Thyroid gland (tissue), 4 donors: ENCODE measurements at regions not wholly inside any gene's neighbourhood (a gene's known extent, or its start where the extent isn't known, plus 50 kb on each side); places are given as distances from the start of the nearest gene placed in this dataset.

Experiments
- POLR2A ChIP-seq, 2 donors: fragments of 450-650 bp; IDR thresholded peaks; one replicate each; pipeline ENCODE4 v1.6.1; 2017; ENCODE audit warnings: antibody characterized with exemption in 2 of 2, mild to moderate bottlenecking in 2 of 2, moderate library complexity in 1 of 2
- TF ChIP-seq, protein P1 (sequence below), 6 experiments: fragments of 200-600 bp in 3 of 6; fragments of 450-650 bp in 3 of 6; sonication (generic) in 3 of 6; IDR thresholded peaks; one replicate each; pipeline ENCODE4 v1.5.1; 2016 to 2019; ENCODE audit warnings: antibody characterized with exemption in 6 of 6, mild to moderate bottlenecking in 2 of 6, inconsistent platforms in 1 of 6, moderate library complexity in 1 of 6

DNA sequence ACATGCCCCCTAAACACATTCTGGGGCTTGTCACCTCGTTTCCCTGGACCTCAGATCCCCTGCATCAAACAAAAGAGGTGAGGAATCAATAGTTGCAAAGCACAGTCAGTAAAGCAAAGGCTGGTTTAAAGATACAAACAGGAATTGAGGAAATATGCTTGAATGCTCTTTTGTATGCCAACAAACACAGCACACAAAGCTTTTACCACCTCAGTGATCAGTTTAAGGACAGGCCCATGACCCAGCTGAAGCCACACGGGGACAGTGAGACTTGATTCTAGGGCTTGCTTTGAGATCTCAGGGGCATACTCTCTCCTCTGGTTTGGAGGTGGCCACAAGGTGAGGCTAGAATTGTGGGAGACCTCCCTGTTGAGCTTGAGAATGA lies 182.9 kb upstream of the CST7 start:
- TF ChIP-seq, protein P1, sequence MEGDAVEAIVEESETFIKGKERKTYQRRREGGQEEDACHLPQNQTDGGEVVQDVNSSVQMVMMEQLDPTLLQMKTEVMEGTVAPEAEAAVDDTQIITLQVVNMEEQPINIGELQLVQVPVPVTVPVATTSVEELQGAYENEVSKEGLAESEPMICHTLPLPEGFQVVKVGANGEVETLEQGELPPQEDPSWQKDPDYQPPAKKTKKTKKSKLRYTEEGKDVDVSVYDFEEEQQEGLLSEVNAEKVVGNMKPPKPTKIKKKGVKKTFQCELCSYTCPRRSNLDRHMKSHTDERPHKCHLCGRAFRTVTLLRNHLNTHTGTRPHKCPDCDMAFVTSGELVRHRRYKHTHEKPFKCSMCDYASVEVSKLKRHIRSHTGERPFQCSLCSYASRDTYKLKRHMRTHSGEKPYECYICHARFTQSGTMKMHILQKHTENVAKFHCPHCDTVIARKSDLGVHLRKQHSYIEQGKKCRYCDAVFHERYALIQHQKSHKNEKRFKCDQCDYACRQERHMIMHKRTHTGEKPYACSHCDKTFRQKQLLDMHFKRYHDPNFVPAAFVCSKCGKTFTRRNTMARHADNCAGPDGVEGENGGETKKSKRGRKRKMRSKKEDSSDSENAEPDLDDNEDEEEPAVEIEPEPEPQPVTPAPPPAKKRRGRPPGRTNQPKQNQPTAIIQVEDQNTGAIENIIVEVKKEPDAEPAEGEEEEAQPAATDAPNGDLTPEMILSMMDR (IDR thresholded peaks at IDR 0.05) = no peak
- no peak for TF ChIP-seq POLR2A (IDR thresholded peaks at IDR 0.05)
